ENCODE measurements at regions not wholly inside any gene's neighbourhood (a gene's known extent, or its start where the extent isn't known, plus 50 kb on each side); places are given as distances from the start of the nearest gene placed in this dataset.
"Not testable (repeated sequence)": the region's sequence is repeated elsewhere in the genome, so short reads cannot be mapped to it uniquely, and the experiment has no call there.

GRCh38 chr12:54799966-54800365 lies 54.4 kb upstream of the MUCL1 start:
- H3K27ac Mint-ChIP-seq; intact Hi-C loops (cut with micrococcal nuclease); DNase-seq (ENCODE audit: low spot score); H3K9me3 Mint-ChIP-seq; H3K4me3 Mint-ChIP-seq (ENCODE audit: low read depth); H3K36me3 Mint-ChIP-seq (ENCODE audit: low read depth); H3K27me3 Mint-ChIP-seq (ENCODE audit: low read depth); H3K4me1 Mint-ChIP-seq (ENCODE audit: low read depth): not testable (repeated sequence)

- no peaks in the 10 kb centered on the region for H3K9me3 Mint-ChIP-seq
- no peaks in the 10 kb centered on the region for H3K4me1 Mint-ChIP-seq (ENCODE audit: low read depth)
- DNase-seq (ENCODE audit: low spot score), result no peak
- peaks cover 4% of the 10 kb centered on the region for H3K27me3 Mint-ChIP-seq (ENCODE audit: low read depth)
- H3K27ac Mint-ChIP-seq, result no peak overlapping the region
- H3K36me3 Mint-ChIP-seq (ENCODE audit: low read depth), result no peaks in the 10 kb centered on the region
- H3K4me3 Mint-ChIP-seq (ENCODE audit: low read depth), result no peak overlapping the region
- intact Hi-C loops (cut with micrococcal nuclease), result no loop called here
Observed at GRCh38 chr12:54798651-54799050, 55.7 kb upstream of the MUCL1 start.

- H3K4me1 Mint-ChIP-seq (ENCODE audit: low read depth), result no peaks in the 10 kb centered on the region
- no peak for DNase-seq (ENCODE audit: low spot score)
- H3K27ac Mint-ChIP-seq, result no peak overlapping the region
- no peaks in the 10 kb centered on the region for H3K9me3 Mint-ChIP-seq
- H3K36me3 Mint-ChIP-seq (ENCODE audit: low read depth), result no peaks in the 10 kb centered on the region
- intact Hi-C loops (cut with micrococcal nuclease), result no loop called here
- peaks cover 4% of the 10 kb centered on the region for H3K27me3 Mint-ChIP-seq (ENCODE audit: low read depth)
- H3K4me3 Mint-ChIP-seq (ENCODE audit: low read depth), result no peak overlapping the region
Observed at GRCh38 chr12:54796991-54797390, 57.3 kb upstream of the MUCL1 start.

GRCh38 chr12:54795644-54796043 lies 58.7 kb upstream of the MUCL1 start:
- no peaks in the 10 kb centered on the region for H3K9me3 Mint-ChIP-seq
- no peak overlapping the region for H3K4me3 Mint-ChIP-seq (ENCODE audit: low read depth)
- peaks cover 4% of the 10 kb centered on the region for H3K27me3 Mint-ChIP-seq (ENCODE audit: low read depth)
- no peaks in the 10 kb centered on the region for H3K4me1 Mint-ChIP-seq (ENCODE audit: low read depth)
- intact Hi-C loops (cut with micrococcal nuclease), result no loop called here
- no peaks in the 10 kb centered on the region for H3K36me3 Mint-ChIP-seq (ENCODE audit: low read depth)
- no peak for DNase-seq (ENCODE audit: low spot score)
- H3K27ac Mint-ChIP-seq, result no peak overlapping the region

GRCh38 chr12:54786081-54786480 lies 68.2 kb upstream of the MUCL1 start:
- Mint-ChIP-seq H3K36me3 (ENCODE audit: low read depth) (no peaks in the 10 kb centered on the region), H3K4me1 (ENCODE audit: low read depth) (no peaks in the 10 kb centered on the region), H3K4me3 (ENCODE audit: low read depth) (no peak overlapping the region), H3K27me3 (ENCODE audit: low read depth) (no peaks in the 10 kb centered on the region), H3K9me3 (peaks cover 22% of the 10 kb centered on the region), H3K27ac (no peak overlapping the region)
- DNase-seq (ENCODE audit: low spot score), result no peak
- intact Hi-C loops (cut with micrococcal nuclease), result no loop called here

- no peaks in the 10 kb centered on the region for H3K4me1 Mint-ChIP-seq (ENCODE audit: low read depth)
- H3K27me3 Mint-ChIP-seq (ENCODE audit: low read depth), result no peaks in the 10 kb centered on the region
- peaks cover 22% of the 10 kb centered on the region for H3K9me3 Mint-ChIP-seq
- no peak overlapping the region for H3K4me3 Mint-ChIP-seq (ENCODE audit: low read depth)
- H3K36me3 Mint-ChIP-seq (ENCODE audit: low read depth), result no peaks in the 10 kb centered on the region
- no peak overlapping the region for H3K27ac Mint-ChIP-seq
- no peak for DNase-seq (ENCODE audit: low spot score)
- intact Hi-C loops (cut with micrococcal nuclease), result no loop called here
Observed at GRCh38 chr12:54784115-54784514, 70.2 kb upstream of the MUCL1 start.

- H3K9me3 Mint-ChIP-seq; DNase-seq (ENCODE audit: low spot score); H3K36me3 Mint-ChIP-seq (ENCODE audit: low read depth); intact Hi-C loops (cut with micrococcal nuclease); H3K27me3 Mint-ChIP-seq (ENCODE audit: low read depth); H3K4me1 Mint-ChIP-seq (ENCODE audit: low read depth); H3K27ac Mint-ChIP-seq; H3K4me3 Mint-ChIP-seq (ENCODE audit: low read depth): not testable (repeated sequence)
Observed at GRCh38 chr12:54777031-54777430, 77.3 kb upstream of the MUCL1 start.

- Mint-ChIP-seq H3K27ac (no peak overlapping the region), H3K4me1 (ENCODE audit: low read depth) (peaks cover 2% of the 10 kb centered on the region), H3K36me3 (ENCODE audit: low read depth) (no peaks in the 10 kb centered on the region), H3K9me3 (peaks cover 3% of the 10 kb centered on the region), H3K4me3 (ENCODE audit: low read depth) (no peak overlapping the region), H3K27me3 (ENCODE audit: low read depth) (peaks cover 12% of the 10 kb centered on the region)
- DNase-seq (ENCODE audit: low spot score), result no peak
- intact Hi-C loops (cut with micrococcal nuclease), result no loop called here
Observed at GRCh38 chr12:54773593-54773992, 80.7 kb upstream of the MUCL1 start.

- intact Hi-C loops (cut with micrococcal nuclease), result no loop called here
- DNase-seq (ENCODE audit: low spot score), result no peak
- Mint-ChIP-seq H3K27ac (no peak overlapping the region), H3K27me3 (ENCODE audit: low read depth) (peaks cover 4% of the 10 kb centered on the region), H3K36me3 (ENCODE audit: low read depth) (no peaks in the 10 kb centered on the region), H3K4me1 (ENCODE audit: low read depth) (peaks cover 7% of the 10 kb centered on the region), H3K9me3 (no peaks in the 10 kb centered on the region), H3K4me3 (ENCODE audit: low read depth) (no peak overlapping the region)
Observed at GRCh38 chr12:54765652-54766051, 88.7 kb upstream of the MUCL1 start.

GRCh38 chr12:54762390-54762789 lies 91.9 kb upstream of the MUCL1 start:
- peaks cover 7% of the 10 kb centered on the region for H3K4me1 Mint-ChIP-seq (ENCODE audit: low read depth)
- no peaks in the 10 kb centered on the region for H3K27me3 Mint-ChIP-seq (ENCODE audit: low read depth)
- no peaks in the 10 kb centered on the region for H3K36me3 Mint-ChIP-seq (ENCODE audit: low read depth)
- H3K9me3 Mint-ChIP-seq, result peaks cover 8% of the 10 kb centered on the region
- no peak overlapping the region for H3K27ac Mint-ChIP-seq
- no peak overlapping the region for H3K4me3 Mint-ChIP-seq (ENCODE audit: low read depth)
- intact Hi-C loops (cut with micrococcal nuclease), result no loop called here
- no peak for DNase-seq (ENCODE audit: low spot score)

GRCh38 chr12:54759751-54760150 lies 94.6 kb upstream of the MUCL1 start:
- no peak for DNase-seq (ENCODE audit: low spot score)
- no peaks in the 10 kb centered on the region for H3K36me3 Mint-ChIP-seq (ENCODE audit: low read depth)
- H3K4me1 Mint-ChIP-seq (ENCODE audit: low read depth), result peaks cover 2% of the 10 kb centered on the region
- H3K27ac Mint-ChIP-seq, result no peak overlapping the region
- H3K27me3 Mint-ChIP-seq (ENCODE audit: low read depth), result peaks cover 16% of the 10 kb centered on the region
- intact Hi-C loops (cut with micrococcal nuclease), result loop anchor here (10.0 kb wide), 1 partner anchor 385 kb away; no protein-coding TSS in a partner anchor
- peaks cover 8% of the 10 kb centered on the region for H3K9me3 Mint-ChIP-seq
- no peak overlapping the region for H3K4me3 Mint-ChIP-seq (ENCODE audit: low read depth)

GRCh38 chr12:54751493-54751892 lies 102.8 kb upstream of the MUCL1 start:
- no peak overlapping the region for H3K27ac Mint-ChIP-seq
- H3K9me3 Mint-ChIP-seq, result no peaks in the 10 kb centered on the region
- peaks cover 31% of the 10 kb centered on the region for H3K27me3 Mint-ChIP-seq (ENCODE audit: low read depth)
- intact Hi-C loops (cut with micrococcal nuclease), result loop anchor here (2.0 to 10.0 kb wide), 2 partner anchors 101 to 393 kb away; no protein-coding TSS in a partner anchor
- no peak overlapping the region for H3K4me3 Mint-ChIP-seq (ENCODE audit: low read depth)
- no peak for DNase-seq (ENCODE audit: low spot score)
- peaks cover 18% of the 10 kb centered on the region for H3K4me1 Mint-ChIP-seq (ENCODE audit: low read depth)
- H3K36me3 Mint-ChIP-seq (ENCODE audit: low read depth), result no peaks in the 10 kb centered on the region

- Mint-ChIP-seq H3K4me3 (ENCODE audit: low read depth) (no peak overlapping the region), H3K36me3 (ENCODE audit: low read depth) (no peaks in the 10 kb centered on the region), H3K27me3 (ENCODE audit: low read depth) (peaks cover 17% of the 10 kb centered on the region), H3K27ac (no peak overlapping the region), H3K9me3 (no peaks in the 10 kb centered on the region), H3K4me1 (ENCODE audit: low read depth) (peaks cover 16% of the 10 kb centered on the region)
- no peak for DNase-seq (ENCODE audit: low spot score)
- intact Hi-C loops (cut with micrococcal nuclease), result loop anchor here (1.0 kb wide), 3 partner anchors 209 to 323 kb away; no protein-coding TSS in a partner anchor
Observed at GRCh38 chr12:54749191-54749818, 101.1 kb upstream of the DCD start.

- Mint-ChIP-seq H3K4me3 (ENCODE audit: low read depth) (no peak overlapping the region), H3K4me1 (ENCODE audit: low read depth) (peaks cover 35% of the 10 kb centered on the region), H3K27ac (no peak overlapping the region), H3K9me3 (no peaks in the 10 kb centered on the region), H3K36me3 (ENCODE audit: low read depth) (no peaks in the 10 kb centered on the region), H3K27me3 (ENCODE audit: low read depth) (peaks cover 19% of the 10 kb centered on the region)
- no peak for DNase-seq (ENCODE audit: low spot score)
- intact Hi-C loops (cut with micrococcal nuclease), result no loop called here
Observed at GRCh38 chr12:54744590-54744989, 96.4 kb upstream of the DCD start.
